Activated T-cell treated with anti-CD3 and anti-CD28 coated beads, Interleukin-2, amount 50 U/mL, for 72 hours (primary cell): ENCODE measurements at regions not wholly inside any gene's neighbourhood (a gene's known extent, or its start where the extent isn't known, plus 50 kb on each side); places are given as distances from the start of the nearest gene placed in this dataset.

Experiments used
- ATAC-seq, 2 donors: fragments of 150-1000 bp; cut with Tn5 transposase; replicated peaks in 1 of 2; 2 replicates each; pipeline ENCODE4 v1.10.0; 2021; ENCODE audit warnings: moderate library complexity in 2 of 2, mild to moderate bottlenecking in 1 of 2
- DNase-seq, 2 donors: peaks; one replicate each; pipeline ENCODE4 v3.0.0; 2021 to 2022; ENCODE audit warnings: mixed read lengths in 1 of 2
- H3K27ac Mint-ChIP-seq: one replicate; pipeline ENCODE4 v1.8.0; 2022; ENCODE audit warnings: mild to moderate bottlenecking, moderate library complexity, mixed read lengths
- H3K27me3 Mint-ChIP-seq: one replicate; pipeline ENCODE4 v1.8.0; 2022; ENCODE audit warnings: low read depth, mixed read lengths
- H3K36me3 Mint-ChIP-seq, 2 donors: one replicate each; pipeline ENCODE4 v1.8.0; 2022; ENCODE audit warnings: mixed read lengths in 2 of 2, mild to moderate bottlenecking in 1 of 2; ENCODE audit not compliant: insufficient read depth in 2 of 2
- H3K4me1 Mint-ChIP-seq: one replicate; pipeline ENCODE4 v1.8.0; 2022; ENCODE audit warnings: low read depth, mixed read lengths
- H3K4me3 Mint-ChIP-seq, 2 donors: one replicate each; pipeline ENCODE4 v1.8.0; 2022; ENCODE audit warnings: mild to moderate bottlenecking in 2 of 2, mixed read lengths in 2 of 2, moderate library complexity in 2 of 2
- H3K9me3 Mint-ChIP-seq, 2 donors: one replicate each; pipeline ENCODE4 v1.8.0; 2022; ENCODE audit warnings: mixed read lengths in 2 of 2

- Mint-ChIP-seq H3K4me3 (no peak overlapping the region), H3K36me3 (no peaks in the 10 kb centered on the region), H3K4me1 (no peaks in the 10 kb centered on the region), H3K27ac (no peak overlapping the region), H3K27me3 (no peaks in the 10 kb centered on the region), H3K9me3 (peaks cover 0 to 2% of the 10 kb centered on the region in 2 donors)
- no peak for ATAC-seq
- no peak for DNase-seq
These were observed 644.6 kb downstream of the PRR16 start for GRCh38 chr5:121108725-121109124.

DNA sequence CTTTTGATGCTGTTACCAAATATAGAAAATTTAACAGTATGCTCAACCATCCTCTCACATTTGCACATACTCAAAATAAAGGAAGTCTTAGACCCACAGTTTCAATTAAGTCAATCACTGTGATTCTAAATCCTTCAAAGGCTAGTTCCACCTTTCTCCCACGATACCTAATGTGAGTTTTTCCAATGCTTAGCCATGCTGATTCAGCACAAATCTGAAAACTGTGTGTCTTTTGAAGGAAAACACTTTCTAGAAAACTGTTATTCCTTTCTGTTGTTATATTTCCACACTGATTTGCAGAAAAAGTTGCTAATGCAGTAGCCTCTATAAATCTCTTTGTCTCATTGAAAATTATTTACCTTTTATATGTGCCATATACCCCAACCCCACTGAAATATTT lies 645.7 kb downstream of the PRR16 start:
- H3K27me3 Mint-ChIP-seq = no peaks in the 10 kb centered on the region
- peaks cover 0 to 4% of the 10 kb centered on the region in 2 donors for H3K9me3 Mint-ChIP-seq
- no peaks in the 10 kb centered on the region for H3K4me1 Mint-ChIP-seq
- DNase-seq (no peak), ATAC-seq (no peak)
- H3K27ac Mint-ChIP-seq = no peak overlapping the region
- no peak overlapping the region for H3K4me3 Mint-ChIP-seq
- H3K36me3 Mint-ChIP-seq = no peaks in the 10 kb centered on the region

DNA sequence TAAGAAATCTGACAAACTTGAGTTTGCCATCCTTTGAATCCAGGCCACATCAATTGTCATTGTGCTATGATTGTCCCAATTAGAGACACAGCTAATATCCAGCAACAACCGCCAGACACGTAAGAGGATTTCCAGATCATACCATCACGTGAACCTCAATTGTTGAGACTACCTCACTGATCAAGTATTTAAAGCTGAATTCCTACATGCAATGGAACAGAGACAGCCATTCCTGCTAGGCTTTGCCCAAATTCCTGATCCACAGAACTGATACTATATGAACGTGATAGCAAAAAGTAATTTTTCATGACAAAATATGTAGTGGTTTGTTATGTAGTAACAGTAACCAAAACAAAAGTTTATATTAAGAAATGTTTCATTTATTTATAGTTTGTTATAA lies 657.7 kb downstream of the PRR16 start:
- ATAC-seq = no peak
- H3K9me3 Mint-ChIP-seq = peaks cover under 1 to 2% of the 10 kb centered on the region in 2 donors
- DNase-seq = no peak

DNA sequence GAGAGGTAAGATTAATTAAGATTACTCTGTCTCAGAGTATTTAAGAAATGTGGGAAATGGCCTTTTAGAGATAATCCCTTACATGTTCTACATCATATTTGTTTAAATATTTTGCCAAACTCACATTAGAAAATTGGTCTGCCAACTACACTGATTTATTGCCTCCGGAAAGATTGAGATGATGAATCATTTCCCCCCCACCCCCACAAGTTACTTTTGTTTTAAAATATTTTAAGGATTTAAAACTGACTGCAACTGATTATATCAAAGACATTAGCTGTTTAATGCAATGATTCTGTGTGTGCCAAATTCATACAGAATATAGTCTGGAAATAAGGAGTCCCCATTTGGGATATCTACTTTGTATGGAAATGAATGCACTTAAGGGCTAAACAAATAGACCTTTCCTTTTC lies 674.4 kb downstream of the PRR16 start:
- H3K9me3 Mint-ChIP-seq = no peaks in the 10 kb centered on the region
- H3K36me3 Mint-ChIP-seq = no peaks in the 10 kb centered on the region
- no peak overlapping the region for H3K27ac Mint-ChIP-seq
- no peak for DNase-seq
- no peak for ATAC-seq
- H3K4me3 Mint-ChIP-seq = no peak overlapping the region
- no peaks in the 10 kb centered on the region for H3K27me3 Mint-ChIP-seq
- no peaks in the 10 kb centered on the region for H3K4me1 Mint-ChIP-seq

More for the DNA sequence above, 657.7 kb downstream of the PRR16 start:
- Mint-ChIP-seq H3K27me3 (no peaks in the 10 kb centered on the region), H3K36me3 (no peaks in the 10 kb centered on the region), H3K27ac (no peak overlapping the region), H3K4me1 (no peaks in the 10 kb centered on the region), H3K4me3 (no peak overlapping the region)

DNA sequence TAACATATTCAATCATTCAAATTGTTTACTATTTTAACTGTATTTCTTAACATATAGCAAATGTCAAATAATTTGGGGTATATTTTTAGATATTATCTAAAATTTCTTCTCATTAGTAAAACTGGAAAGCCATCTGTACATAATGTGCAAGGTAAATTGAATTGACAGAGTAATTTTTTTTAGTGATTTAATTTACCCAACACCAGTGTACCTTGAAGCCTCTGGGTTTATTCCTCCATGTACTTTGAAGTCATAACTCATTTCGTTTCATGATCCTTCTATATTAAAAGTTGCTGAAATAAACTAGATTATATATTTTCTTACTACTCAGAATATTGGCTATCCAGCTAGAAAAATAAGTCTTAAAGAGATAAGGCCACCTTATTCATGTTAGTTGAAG lies 674.9 kb downstream of the PRR16 start:
- ATAC-seq (no peak), DNase-seq (no peak)
- no peaks in the 10 kb centered on the region for H3K4me1 Mint-ChIP-seq
- H3K27ac Mint-ChIP-seq = no peak overlapping the region
- H3K9me3 Mint-ChIP-seq = no peaks in the 10 kb centered on the region
- no peak overlapping the region for H3K4me3 Mint-ChIP-seq
- H3K27me3 Mint-ChIP-seq = no peaks in the 10 kb centered on the region
- no peaks in the 10 kb centered on the region for H3K36me3 Mint-ChIP-seq

DNA sequence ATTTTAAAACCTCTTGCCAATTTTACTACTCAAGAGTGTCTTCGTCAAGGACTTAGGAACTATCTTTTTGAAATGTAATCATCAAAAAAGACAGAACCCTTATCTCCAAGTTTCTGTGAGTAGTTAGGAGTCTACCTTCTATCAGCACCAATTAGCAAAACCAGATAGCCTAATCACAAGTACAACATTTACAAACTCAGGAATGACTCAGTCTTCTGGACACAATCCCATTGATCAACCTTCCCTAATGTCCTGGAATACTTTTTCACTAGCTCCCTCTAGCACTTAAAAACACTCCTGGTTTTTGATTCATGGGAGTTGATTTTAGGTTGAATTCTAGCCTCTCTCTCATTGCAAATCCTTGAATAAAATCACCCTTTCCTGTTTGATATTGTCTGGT lies 680.7 kb downstream of the PRR16 start:
- no peak for ATAC-seq
- no peaks in the 10 kb centered on the region for H3K27me3 Mint-ChIP-seq
- H3K36me3 Mint-ChIP-seq = no peaks in the 10 kb centered on the region
- peaks cover 0 to 9% of the 10 kb centered on the region in 2 donors for H3K9me3 Mint-ChIP-seq
- H3K27ac Mint-ChIP-seq = no peak overlapping the region
- DNase-seq = no peak
- H3K4me1 Mint-ChIP-seq = no peaks in the 10 kb centered on the region
- no peak overlapping the region for H3K4me3 Mint-ChIP-seq

DNA sequence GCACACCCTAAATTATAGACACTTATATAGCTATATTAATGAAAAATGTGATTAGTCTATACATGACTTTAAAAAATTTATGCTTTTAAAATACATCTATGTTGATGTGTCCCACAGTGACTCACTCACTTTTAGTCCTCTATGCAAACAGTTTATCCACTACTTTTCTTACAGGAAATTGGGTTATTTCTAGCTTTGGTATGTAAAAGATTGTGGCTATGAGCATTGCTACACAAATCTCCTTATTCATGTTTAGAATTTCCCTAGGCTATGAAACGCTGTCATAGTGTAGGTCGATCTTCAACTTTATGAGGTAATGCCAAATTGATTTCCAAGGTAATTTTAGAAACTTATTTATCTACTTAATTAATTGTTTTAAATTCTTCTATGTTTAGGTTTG lies 687.4 kb downstream of the PRR16 start:
- Mint-ChIP-seq H3K27ac (no peak overlapping the region), H3K4me3 (no peak overlapping the region), H3K9me3 (peaks cover 2 to 10% of the 10 kb centered on the region in 2 donors), H3K36me3 (peaks cover 0 to 2% of the 10 kb centered on the region in 2 donors), H3K27me3 (no peaks in the 10 kb centered on the region), H3K4me1 (no peaks in the 10 kb centered on the region)
- DNase-seq (no peak), ATAC-seq (no peak)

DNA sequence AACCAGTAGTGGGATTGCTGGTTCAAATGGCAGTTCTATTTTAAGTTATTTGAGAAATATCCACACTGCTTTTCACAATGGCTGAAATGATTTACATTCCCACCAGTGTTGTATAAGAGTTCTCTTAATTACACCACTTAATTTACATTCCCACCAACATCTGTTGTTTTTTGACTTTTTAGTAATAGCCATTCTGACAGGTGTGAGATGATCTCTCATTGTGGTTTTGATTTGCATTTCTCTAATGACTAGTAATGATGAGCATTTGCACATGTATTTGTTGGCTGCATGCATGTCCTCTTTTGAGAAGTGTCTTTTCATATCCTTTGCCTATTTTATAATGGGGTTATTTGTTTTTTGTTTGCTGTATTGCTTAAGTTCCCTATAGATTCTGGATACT lies 688.3 kb downstream of the PRR16 start:
- Mint-ChIP-seq H3K27me3 (no peaks in the 10 kb centered on the region), H3K9me3 (peaks cover 2 to 8% of the 10 kb centered on the region in 2 donors), H3K36me3 (peaks cover 0 to 2% of the 10 kb centered on the region in 2 donors), H3K4me1 (no peaks in the 10 kb centered on the region), H3K27ac (no peak overlapping the region), H3K4me3 (no peak overlapping the region)
- no peak for DNase-seq
- no peak for ATAC-seq

DNA sequence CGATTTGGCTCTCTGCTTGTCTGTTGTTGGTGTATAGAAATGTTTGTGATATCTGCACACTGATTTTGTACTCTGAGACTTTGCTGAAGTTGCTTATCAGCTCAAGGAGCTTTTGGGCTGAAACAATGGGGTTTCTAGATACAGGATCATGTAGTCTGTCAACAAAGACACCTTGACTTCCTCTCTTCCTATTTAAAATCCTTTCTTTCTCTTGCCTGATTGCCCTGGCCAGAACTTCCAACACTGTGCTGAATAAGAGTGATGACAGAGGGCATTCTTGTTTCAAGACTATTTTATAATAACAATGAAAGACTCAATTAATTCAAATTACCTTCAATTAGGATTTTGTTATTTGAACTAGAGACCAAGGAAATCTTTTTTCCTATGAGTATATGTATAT lies 692.5 kb downstream of the PRR16 start:
- Mint-ChIP-seq H3K4me1 (no peaks in the 10 kb centered on the region), H3K27me3 (no peaks in the 10 kb centered on the region), H3K27ac (no peak overlapping the region), H3K4me3 (no peak overlapping the region), H3K36me3 (peaks cover 0 to 1% of the 10 kb centered on the region in 2 donors), H3K9me3 (peaks cover 0 to 4% of the 10 kb centered on the region in 2 donors)
- ATAC-seq (no peak), DNase-seq (no peak)

DNA sequence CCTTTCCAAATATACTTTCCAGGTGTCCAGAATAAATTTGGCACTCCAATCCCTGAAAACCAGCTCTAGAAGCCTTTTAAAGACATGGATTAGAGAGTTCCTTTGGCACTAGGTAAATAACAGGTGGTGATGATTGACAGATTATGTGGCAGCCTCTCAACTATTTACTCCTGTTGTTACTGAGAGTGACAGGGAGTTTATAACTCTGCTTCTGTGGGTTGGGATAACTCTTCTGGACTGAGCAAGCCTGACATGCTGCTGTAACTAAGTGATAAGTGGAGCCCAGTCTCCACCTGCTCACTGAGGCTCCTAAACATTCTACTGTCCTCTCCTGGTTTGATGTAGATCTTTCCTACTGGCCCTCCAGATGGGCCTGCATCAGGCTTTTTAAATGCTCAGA lies 693.2 kb upstream of the FTMT start:
- H3K4me3 Mint-ChIP-seq = no peak overlapping the region
- H3K27me3 Mint-ChIP-seq = no peaks in the 10 kb centered on the region
- H3K27ac Mint-ChIP-seq = no peak overlapping the region
- ATAC-seq (no peak), DNase-seq (no peak)
- H3K4me1 Mint-ChIP-seq = no peaks in the 10 kb centered on the region
- H3K36me3 Mint-ChIP-seq = peaks cover 0 to 1% of the 10 kb centered on the region in 2 donors
- peaks cover 0 to 4% of the 10 kb centered on the region in 2 donors for H3K9me3 Mint-ChIP-seq

DNA sequence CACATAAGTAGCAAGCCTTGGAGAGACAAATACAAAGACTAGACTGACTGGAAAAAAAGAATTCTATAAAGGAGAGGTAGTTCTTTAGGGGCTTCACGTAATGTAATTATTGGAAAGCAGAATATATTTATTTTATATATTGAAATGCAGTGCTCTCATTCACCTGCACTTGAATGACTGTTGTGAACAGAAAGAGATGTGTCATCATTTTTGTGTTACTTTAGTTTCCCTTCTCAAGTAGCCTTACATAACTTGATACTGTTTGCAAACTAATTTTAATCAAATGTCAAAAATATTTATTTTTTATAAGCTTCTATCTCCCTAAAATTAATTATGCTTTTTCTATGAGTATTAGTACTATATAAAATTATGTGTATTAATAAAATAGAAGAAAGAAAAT lies 691.1 kb upstream of the FTMT start:
- no peaks in the 10 kb centered on the region for H3K27me3 Mint-ChIP-seq
- H3K4me1 Mint-ChIP-seq = no peaks in the 10 kb centered on the region
- no peak for ATAC-seq

GRCh38 chr5:121164632-121165031 lies 687.0 kb upstream of the FTMT start:
- Mint-ChIP-seq H3K27ac (no peak overlapping the region), H3K4me3 (no peak overlapping the region), H3K27me3 (no peaks in the 10 kb centered on the region), H3K36me3 (no peaks in the 10 kb centered on the region), H3K9me3 (peaks cover 0 to 7% of the 10 kb centered on the region in 2 donors), H3K4me1 (no peaks in the 10 kb centered on the region)
- ATAC-seq = no peak
- no peak for DNase-seq

More for the DNA sequence above, 691.1 kb upstream of the FTMT start:
- Mint-ChIP-seq H3K27ac (no peak overlapping the region), H3K36me3 (peaks cover 0 to 1% of the 10 kb centered on the region in 2 donors), H3K4me3 (no peak overlapping the region), H3K9me3 (peaks cover 0 to 8% of the 10 kb centered on the region in 2 donors)
- DNase-seq = no peak

DNA sequence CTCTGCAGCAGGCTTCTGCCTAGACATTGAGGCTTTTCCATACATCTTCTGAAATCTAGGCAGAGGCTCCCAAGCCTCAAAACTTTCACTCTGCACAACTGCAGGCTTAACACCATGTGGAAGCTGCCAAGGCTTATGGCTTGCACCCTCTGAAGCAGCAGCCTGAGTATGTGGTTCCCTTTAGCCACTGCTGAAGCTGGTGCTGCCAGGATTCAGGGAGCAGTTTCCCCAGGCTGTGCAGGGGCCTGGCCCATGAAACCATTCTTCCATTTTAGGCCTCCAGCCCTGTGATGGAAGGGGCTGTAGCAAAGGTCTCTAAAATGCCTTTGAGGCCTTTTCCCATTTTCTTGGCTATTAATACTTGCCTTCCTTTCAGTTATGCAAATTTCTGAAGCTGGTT lies 680.3 kb upstream of the FTMT start:
- H3K27me3 Mint-ChIP-seq = no peaks in the 10 kb centered on the region
- H3K4me1 Mint-ChIP-seq = no peaks in the 10 kb centered on the region

GRCh38 chr5:121171834-121172233 lies 679.8 kb upstream of the FTMT start:
- ATAC-seq = no peak
- no peak overlapping the region for H3K4me3 Mint-ChIP-seq
- no peaks in the 10 kb centered on the region for H3K36me3 Mint-ChIP-seq
- peaks cover 0 to 2% of the 10 kb centered on the region in 2 donors for H3K9me3 Mint-ChIP-seq
- H3K4me1 Mint-ChIP-seq = no peaks in the 10 kb centered on the region
- no peak overlapping the region for H3K27ac Mint-ChIP-seq
- no peaks in the 10 kb centered on the region for H3K27me3 Mint-ChIP-seq
- no peak for DNase-seq

More for the DNA sequence above, 680.3 kb upstream of the FTMT start:
- Mint-ChIP-seq H3K4me3 (no peak overlapping the region), H3K27ac (no peak overlapping the region), H3K9me3 (peaks cover 0 to 2% of the 10 kb centered on the region in 2 donors), H3K36me3 (no peaks in the 10 kb centered on the region)
- DNase-seq = no peak
- ATAC-seq = no peak
